Ectodermal cell (in vitro differentiated cells): ENCODE measurements at regions not wholly inside any gene's neighbourhood (a gene's known extent, or its start where the extent isn't known, plus 50 kb on each side); places are given as distances from the start of the nearest gene placed in this dataset.
"Not testable (repeated sequence)": the region's sequence is repeated elsewhere in the genome, so short reads cannot be mapped to it uniquely, and the experiment has no call there.

Source experiments
- H3K27ac ChIP-seq: 2 replicates; pipeline ENCODE4 v1.7.0; 2013; ENCODE audit warnings: mild to moderate bottlenecking, low read depth, low read length; ENCODE audit not compliant: insufficient read depth, poor library complexity, severe bottlenecking
- H3K27me3 ChIP-seq: 2 replicates; pipeline ENCODE4 v1.7.0; 2013; ENCODE audit warnings: mild to moderate bottlenecking, low read length; ENCODE audit not compliant: insufficient read depth, control insufficient read depth, poor library complexity, severe bottlenecking
- H3K36me3 ChIP-seq: one replicate; pipeline ENCODE4 v1.7.0; 2013; ENCODE audit warnings: low read length; ENCODE audit not compliant: control insufficient read depth, insufficient read depth
- H3K4me1 ChIP-seq: one replicate; pipeline ENCODE4 v1.7.0; 2013; ENCODE audit warnings: low read length; ENCODE audit not compliant: control insufficient read depth, insufficient read depth
- H3K4me3 ChIP-seq: 2 replicates; pipeline ENCODE4 v1.7.0; 2013; ENCODE audit warnings: low read depth, low read length, control low read depth; ENCODE audit not compliant: insufficient read depth
- H3K9me3 ChIP-seq: 2 replicates; pipeline ENCODE4 v1.7.0; 2013; ENCODE audit warnings: mild to moderate bottlenecking, low read length, moderate library complexity; ENCODE audit not compliant: control insufficient read depth
- WGBS, 2 experiments: methylation state at CpG; one replicate each; pipeline ENCODE4 v1.1.7; 2013; ENCODE audit warnings: missing lambda C conversion rate in 2 of 2; 5-methylcytosine and 5-hydroxymethylcytosine counted together

DNA sequence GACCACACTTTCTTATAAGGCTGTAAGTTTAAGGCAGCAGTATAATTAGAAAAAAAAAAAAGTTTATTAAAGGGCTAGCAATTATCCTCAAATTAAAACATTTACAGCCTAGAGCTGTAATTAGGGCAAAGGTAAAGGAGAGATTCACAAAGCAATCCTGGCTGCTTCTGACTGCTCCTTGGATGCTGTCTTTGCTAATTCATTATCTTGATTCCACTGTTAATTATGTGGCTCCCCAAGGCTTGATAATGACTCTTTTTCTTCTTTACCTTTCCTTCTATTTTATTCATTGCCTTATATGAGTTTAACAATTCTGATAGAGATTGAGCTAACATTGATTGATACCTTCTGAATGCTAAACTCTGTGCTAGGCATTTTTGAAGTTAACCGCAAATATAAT, 476.5 kb downstream of the DTWD2 start:
- Histone ChIP-seq H3K36me3 (no peaks in the 10 kb centered on the region), H3K4me3 (no peak overlapping the region), H3K4me1 (no peaks in the 10 kb centered on the region), H3K27me3 (no peaks in the 10 kb centered on the region), H3K27ac (no peak overlapping the region), H3K9me3 (no peaks in the 10 kb centered on the region)
- 88 to 100% methylated on average over 1 of the region's 1 CpG for WGBS, 2 experiments

DNA sequence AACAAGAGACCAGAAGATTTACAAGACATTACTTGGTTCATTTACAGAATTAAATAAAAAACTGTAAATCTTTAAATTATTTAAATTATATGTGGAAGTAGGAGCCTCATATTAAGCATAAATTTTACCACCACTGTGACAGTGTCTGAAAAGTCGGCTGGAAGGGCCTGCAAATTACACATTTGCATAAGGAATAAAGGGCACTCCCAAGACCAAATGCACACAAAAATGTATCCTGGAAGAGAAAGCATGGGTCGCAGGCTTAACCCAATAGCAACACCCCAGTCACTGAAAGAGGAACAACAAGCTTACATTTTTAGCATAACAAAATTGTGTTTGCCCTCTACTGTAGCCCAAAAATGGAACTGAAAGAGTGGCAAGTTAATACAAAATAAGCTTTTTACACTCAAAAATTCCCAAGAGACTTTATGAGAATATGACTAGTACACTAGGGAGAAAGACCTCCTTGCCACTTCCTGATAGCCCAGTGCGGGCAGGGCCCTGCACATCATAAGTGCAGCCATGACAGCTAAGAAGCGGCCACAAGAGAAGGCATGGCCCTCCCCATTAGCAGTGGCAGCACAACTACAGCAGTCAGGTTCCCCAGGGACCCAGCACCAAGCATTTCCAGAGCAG, 482.0 kb downstream of the DTWD2 start:
- Histone ChIP-seq H3K9me3 (no peaks in the 10 kb centered on the region), H3K27me3 (no peaks in the 10 kb centered on the region), H3K4me1 (no peaks in the 10 kb centered on the region), H3K4me3 (no peak overlapping the region), H3K36me3 (no peaks in the 10 kb centered on the region), H3K27ac (no peak overlapping the region)
- WGBS, 2 experiments, result 93 to 95% methylated on average over 4 of the region's 4 CpGs

DNA sequence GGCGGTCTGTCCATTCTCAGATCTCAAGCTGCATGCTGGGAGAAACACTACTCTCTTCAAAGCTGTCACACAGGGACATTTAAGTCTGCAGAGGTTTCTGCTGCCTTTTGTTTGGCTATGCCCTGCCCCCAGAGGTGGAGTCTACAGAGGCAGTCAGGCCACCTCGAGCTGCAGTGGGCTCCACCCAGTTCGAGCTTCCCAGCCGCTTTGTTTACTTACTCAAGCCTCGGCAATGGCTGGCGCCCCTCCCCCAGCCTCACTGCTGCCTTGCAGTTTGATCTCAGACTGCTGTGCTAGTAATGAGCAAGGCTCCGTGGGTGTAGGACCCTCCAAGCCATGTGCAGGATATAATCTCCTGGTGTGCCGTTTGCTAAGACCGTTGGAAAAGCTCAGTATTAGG, 486.1 kb downstream of the DTWD2 start:
- 87 to 93% methylated on average over 9 of the region's 9 CpGs for WGBS, 2 experiments
- H3K27ac ChIP-seq, H3K4me1 ChIP-seq, H3K36me3 ChIP-seq, H3K27me3 ChIP-seq, H3K9me3 ChIP-seq, H3K4me3 ChIP-seq: not testable (repeated sequence)

DNA sequence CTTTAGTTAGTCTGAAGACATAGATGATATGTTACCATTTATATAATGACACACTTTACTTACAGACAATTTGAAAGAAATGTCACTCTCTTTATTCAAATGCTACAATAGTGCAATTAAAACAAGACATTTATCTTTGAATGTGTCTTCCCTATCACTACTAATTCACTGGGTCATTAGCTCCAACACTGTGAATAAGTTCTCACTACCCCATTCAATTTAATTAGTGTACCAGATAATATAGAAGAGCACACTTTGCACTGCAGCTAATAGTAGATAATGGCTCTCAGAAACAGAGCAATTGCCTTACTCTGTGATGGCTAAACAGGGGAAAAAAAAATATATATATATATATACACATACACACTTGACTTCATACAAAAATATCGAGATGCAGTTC, 497.0 kb downstream of the DTWD2 start:
- Histone ChIP-seq H3K27me3 (no peaks in the 10 kb centered on the region), H3K4me1 (peaks cover 6% of the 10 kb centered on the region), H3K4me3 (no peak overlapping the region), H3K27ac (no peak overlapping the region), H3K9me3 (no peaks in the 10 kb centered on the region), H3K36me3 (no peaks in the 10 kb centered on the region)
- 100% methylated on average over 1 of the region's 1 CpG; no CpG with 5 or more reads in 1 of the 2 experiments for WGBS, 2 experiments

DNA sequence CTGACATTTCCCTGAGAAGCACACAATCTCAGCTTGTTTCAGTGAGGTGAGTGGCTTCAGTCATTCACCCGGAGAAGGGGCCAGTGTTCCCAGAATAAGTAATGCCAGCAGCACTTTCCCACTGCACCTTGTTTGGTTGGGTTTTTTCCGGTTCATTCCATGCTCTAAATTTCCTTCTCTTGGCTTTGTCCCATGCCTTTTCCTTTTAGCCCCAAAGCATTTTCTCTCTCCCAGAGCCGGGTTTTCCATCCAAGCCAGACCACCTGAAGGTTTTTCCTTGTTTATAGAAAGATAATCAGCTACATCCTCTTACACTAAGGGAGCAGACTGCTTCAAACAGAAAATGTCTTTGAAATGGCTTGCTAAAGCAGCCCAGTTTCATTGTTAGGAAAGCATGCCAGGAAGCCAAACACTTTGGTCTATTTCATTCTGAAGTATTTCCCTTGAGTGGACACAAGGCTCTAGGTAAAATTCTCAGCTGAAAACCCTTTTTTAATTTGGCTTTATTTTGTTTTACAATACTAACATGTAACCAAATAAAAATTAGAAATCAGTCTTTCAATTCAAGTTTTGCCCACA, 501.6 kb downstream of the DTWD2 start:
- WGBS, 2 experiments, result 60 to 68% methylated on average over 3 of the region's 3 CpGs
- H3K27ac ChIP-seq, result no peak overlapping the region
- H3K36me3 ChIP-seq, result no peaks in the 10 kb centered on the region
- H3K4me3 ChIP-seq, result no peak overlapping the region
- H3K9me3 ChIP-seq, result no peaks in the 10 kb centered on the region
- H3K4me1 ChIP-seq, result peaks cover 9% of the 10 kb centered on the region
- no peaks in the 10 kb centered on the region for H3K27me3 ChIP-seq

DNA sequence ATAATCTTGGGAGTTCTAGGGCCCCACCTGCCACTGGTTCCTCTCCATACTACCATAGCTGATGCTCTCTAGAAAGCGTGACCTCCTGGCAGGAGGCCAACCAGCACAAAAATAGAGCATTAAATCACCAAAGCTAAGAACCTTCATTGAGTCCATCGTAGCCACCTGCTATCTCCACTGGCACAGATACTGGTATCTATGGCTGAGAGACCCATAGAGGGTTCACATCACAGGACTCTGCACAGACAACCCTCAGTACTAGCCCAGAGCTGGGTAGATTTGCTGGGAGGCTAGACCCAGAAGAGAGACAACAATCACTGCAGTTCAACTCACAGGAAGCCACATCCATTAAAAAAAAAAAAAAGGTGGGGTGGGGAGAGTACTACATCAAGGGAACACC, 509.1 kb downstream of the DTWD2 start:
- no peaks in the 10 kb centered on the region for H3K27me3 ChIP-seq
- no peak overlapping the region for H3K27ac ChIP-seq
- WGBS, 2 experiments, result 91 to 94% methylated on average over 2 of the region's 2 CpGs
- no peaks in the 10 kb centered on the region for H3K9me3 ChIP-seq
- no peak overlapping the region for H3K4me3 ChIP-seq
- H3K36me3 ChIP-seq, result no peaks in the 10 kb centered on the region
- H3K4me1 ChIP-seq, result no peaks in the 10 kb centered on the region

DNA sequence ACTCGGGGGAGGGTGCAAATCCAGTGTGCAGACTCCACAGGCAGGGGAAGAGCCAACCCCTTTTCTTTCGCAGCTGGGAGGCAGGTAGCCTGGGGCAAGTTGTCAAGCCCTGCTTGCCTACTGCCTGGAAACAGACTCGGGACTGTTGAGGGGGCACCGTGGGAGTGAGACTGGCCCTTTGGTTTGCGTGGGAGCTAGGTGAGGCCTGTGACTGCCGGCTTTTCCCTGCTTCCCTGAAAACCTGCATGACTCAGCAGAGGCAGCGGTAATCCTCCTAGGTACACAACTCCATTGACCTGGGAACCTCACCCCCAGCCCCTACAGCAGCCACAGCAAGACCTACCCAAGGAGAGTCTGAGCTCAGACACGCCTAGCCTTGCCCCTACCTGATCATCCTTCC, 509.5 kb downstream of the DTWD2 start:
- Histone ChIP-seq H3K27me3 (no peaks in the 10 kb centered on the region), H3K27ac (no peak overlapping the region), H3K36me3 (no peaks in the 10 kb centered on the region), H3K4me3 (no peak overlapping the region), H3K9me3 (no peaks in the 10 kb centered on the region), H3K4me1 (no peaks in the 10 kb centered on the region)
- 91 to 96% methylated on average over 8 of the region's 8 CpGs for WGBS, 2 experiments

DNA sequence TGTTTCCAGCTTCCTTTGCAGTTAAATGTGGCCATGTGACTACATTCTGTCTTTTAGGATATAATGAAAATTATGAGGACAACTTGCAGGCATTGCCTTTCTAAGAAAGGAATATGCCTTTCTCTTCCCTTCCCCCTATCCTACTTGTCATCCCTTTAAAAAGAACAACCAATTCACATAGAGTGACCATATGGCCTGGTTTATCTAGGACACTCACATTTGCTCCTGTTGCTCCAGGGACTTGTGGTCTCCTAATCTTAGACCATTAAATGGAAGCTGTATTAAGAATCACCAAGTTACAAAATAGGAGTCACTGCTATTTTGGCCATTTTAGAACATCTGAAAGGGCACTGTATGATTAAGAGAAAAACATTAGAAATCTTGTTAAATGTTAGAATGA, 520.3 kb downstream of the DTWD2 start:
- H3K27ac ChIP-seq, result no peak overlapping the region
- no peaks in the 10 kb centered on the region for H3K9me3 ChIP-seq
- no peaks in the 10 kb centered on the region for H3K27me3 ChIP-seq
- H3K4me3 ChIP-seq, result no peak overlapping the region
- no peaks in the 10 kb centered on the region for H3K4me1 ChIP-seq
- H3K36me3 ChIP-seq, result no peaks in the 10 kb centered on the region

DNA sequence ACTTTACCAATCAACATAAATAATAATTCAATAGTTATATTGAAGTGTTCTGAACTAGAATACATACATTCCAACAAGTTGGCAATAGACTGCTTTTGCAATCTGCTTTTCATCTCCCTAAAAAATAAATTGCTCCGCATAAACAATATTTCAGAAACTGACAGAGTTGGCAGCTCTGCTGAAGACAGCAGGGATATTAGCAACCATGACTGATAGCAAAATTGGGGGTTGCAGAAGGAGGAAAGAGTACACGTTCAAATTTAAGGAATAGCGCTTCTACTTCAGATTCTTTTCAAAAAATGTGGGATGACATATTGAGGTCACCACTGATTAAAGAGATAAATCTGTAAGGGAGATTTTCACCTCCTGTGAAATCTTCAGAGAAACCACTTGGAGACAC, 521.2 kb downstream of the DTWD2 start:
- Histone ChIP-seq H3K9me3 (no peaks in the 10 kb centered on the region), H3K4me1 (no peaks in the 10 kb centered on the region), H3K36me3 (no peaks in the 10 kb centered on the region), H3K4me3 (no peak overlapping the region), H3K27me3 (no peaks in the 10 kb centered on the region), H3K27ac (no peak overlapping the region)
- WGBS, 2 experiments, result 93 to 95% methylated on average over 3 of the region's 3 CpGs

DNA sequence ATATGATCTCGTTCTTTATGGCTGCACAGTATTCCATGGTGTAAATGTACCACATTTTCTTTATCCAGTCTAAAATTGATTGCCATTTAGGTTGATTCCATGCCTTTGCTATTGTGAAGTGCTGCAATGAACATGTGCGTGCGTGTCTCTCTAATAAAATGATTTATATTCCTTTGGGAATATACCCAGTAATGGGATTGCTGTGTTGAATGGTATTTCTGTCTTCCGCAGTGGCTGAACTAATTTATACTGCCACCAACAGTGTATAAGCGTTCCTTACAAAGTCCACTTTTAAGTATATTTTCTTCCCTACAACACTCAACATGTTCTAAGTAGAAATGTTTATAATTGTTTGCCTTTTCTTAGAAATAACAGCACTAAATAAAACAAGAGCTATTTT, 521.9 kb downstream of the DTWD2 start:
- no peak overlapping the region for H3K4me3 ChIP-seq
- H3K36me3 ChIP-seq, result no peaks in the 10 kb centered on the region
- WGBS, 2 experiments, result 95 to 98% methylated on average over 4 of the region's 5 CpGs
- no peaks in the 10 kb centered on the region for H3K4me1 ChIP-seq
- no peak overlapping the region for H3K27ac ChIP-seq
- H3K9me3 ChIP-seq, result no peaks in the 10 kb centered on the region
- no peaks in the 10 kb centered on the region for H3K27me3 ChIP-seq

DNA sequence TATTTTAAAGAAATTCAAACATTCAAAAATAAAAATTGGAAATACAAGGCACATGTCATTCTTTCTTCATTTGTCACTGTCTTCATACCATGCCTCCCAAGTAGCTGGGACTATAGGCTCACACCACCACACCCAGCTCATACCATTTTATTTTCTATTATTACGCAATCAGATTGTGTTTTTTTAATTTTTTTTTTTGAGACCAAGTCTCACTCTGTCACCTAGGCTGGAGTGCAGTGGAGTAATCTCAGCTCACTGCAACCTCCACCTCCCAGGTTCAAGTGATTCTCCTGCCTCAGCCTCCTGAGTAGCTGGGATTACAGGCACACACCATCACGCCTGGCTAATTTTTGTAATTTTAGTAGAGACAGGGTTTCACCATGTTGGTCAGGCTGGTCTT, 526.1 kb downstream of the DTWD2 start:
- WGBS, 2 experiments, result 94 to 95% methylated on average over 2 of the region's 2 CpGs
- H3K9me3 ChIP-seq, H3K27me3 ChIP-seq, H3K4me3 ChIP-seq, H3K4me1 ChIP-seq, H3K36me3 ChIP-seq, H3K27ac ChIP-seq: not testable (repeated sequence)
